Keratinocyte (primary cell): ENCODE measurements at regions not wholly inside any gene's neighbourhood (a gene's known extent, or its start where the extent isn't known, plus 50 kb on each side); places are given as distances from the start of the nearest gene placed in this dataset.
"Not testable (repeated sequence)": the region's sequence is repeated elsewhere in the genome, so short reads cannot be mapped to it uniquely, and the experiment has no call there.

Source experiments
- CTCF ChIP-seq, 3 experiments: IDR thresholded peaks in 1 of 3; conservative IDR thresholded peaks in 1 of 3; optimal IDR thresholded peaks in 1 of 3; 2 replicates in 2 of 3; 3 replicates in 1 of 3; pipeline versions ENCODE3 to v1.5.1; 2011; ENCODE audit warnings: low read length in 3 of 3, mild to moderate bottlenecking in 3 of 3, moderate library complexity in 2 of 3, control low read depth in 1 of 3, inconsistent platforms in 1 of 3; ENCODE audit not compliant: insufficient read depth in 2 of 3; ENCODE audit errors: extremely low read depth in 1 of 3
- EZH2 ChIP-seq: IDR thresholded peaks from one replicate; pipeline ENCODE4 v1.6.1; 2012; ENCODE audit warnings: inconsistent platforms, mild to moderate bottlenecking, low read length, moderate library complexity

DNA sequence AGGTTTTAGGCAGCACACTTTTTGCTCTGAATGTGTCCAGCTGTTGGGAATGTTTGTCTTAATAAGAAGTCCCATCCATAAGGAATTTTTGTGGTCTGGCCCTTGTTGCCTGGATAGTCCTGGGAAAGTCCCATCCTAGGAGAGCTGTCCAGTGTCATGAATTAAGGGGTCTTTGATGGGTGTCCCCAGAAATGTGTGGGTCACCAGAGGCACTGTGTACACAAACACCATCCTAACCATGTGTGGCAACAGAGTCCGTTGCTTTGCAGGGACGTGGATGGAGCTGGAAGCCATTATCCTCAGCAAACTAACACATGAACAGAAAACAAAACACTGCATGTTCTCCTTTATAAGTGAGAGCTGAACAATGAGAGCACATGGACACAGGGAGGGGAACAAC lies 111.9 kb downstream of the KCNJ12 start:
- not testable (repeated sequence) for TF ChIP-seq EZH2; CTCF (optimal IDR thresholded peaks at IDR 0.05 in 1 of 3, IDR thresholded peaks at IDR 0.05 in 1 of 3, conservative IDR thresholded peaks at IDR 0.05 in 1 of 3; ENCODE audit: extremely low read depth in 1 of 3, insufficient read depth in 2 of 3, low read length in 3 of 3)
